Activated CD8-positive, alpha-beta T cell treated with anti-CD3 and anti-CD28 coated beads for 36 hours (primary cell): ENCODE measurements at regions not wholly inside any gene's neighbourhood (a gene's known extent, or its start where the extent isn't known, plus 50 kb on each side); places are given as distances from the start of the nearest gene placed in this dataset.

Source experiments
- ATAC-seq: fragments of 200-7000 bp; cut with Tn5 transposase; one replicate; pipeline ENCODE4 v1.10.0; 2021; ENCODE audit warnings: mild to moderate bottlenecking, moderate library complexity
- CTCF ChIA-PET: fragments of 350-600 bp; sonication (Branson Sonifier 250); formaldehyde crosslinking; loops from one replicate; lab custom pipeline; 2021; ENCODE audit warnings: antibody characterized with exemption; lab: Charles Lee
- POLR2A ChIA-PET: fragments of 350-600 bp; sonication (Branson Sonifier 250); formaldehyde crosslinking; loops from one replicate; lab custom pipeline; 2021; ENCODE audit warnings: antibody characterized with exemption; lab: Charles Lee
- DNase-seq: peaks from one replicate; pipeline ENCODE4 v3.0.0-alpha.2; 2020
- H3K27ac Mint-ChIP-seq: one replicate; pipeline ENCODE4 v1.8.0; 2021; ENCODE audit warnings: mild to moderate bottlenecking, mixed read lengths
- H3K27me3 Mint-ChIP-seq: one replicate; pipeline ENCODE4 v1.8.0; 2021; ENCODE audit warnings: mixed read lengths
- H3K36me3 Mint-ChIP-seq: one replicate; pipeline ENCODE4 v1.8.0; 2021; ENCODE audit warnings: low read depth, mixed read lengths
- H3K4me1 Mint-ChIP-seq: one replicate; pipeline ENCODE4 v1.8.0; 2021; ENCODE audit warnings: low read depth, mixed read lengths
- H3K4me3 Mint-ChIP-seq: one replicate; pipeline ENCODE4 v1.8.0; 2021; ENCODE audit warnings: mild to moderate bottlenecking, moderate library complexity, mixed read lengths
- H3K9me3 Mint-ChIP-seq: one replicate; pipeline ENCODE4 v1.8.0; 2021; ENCODE audit warnings: mixed read lengths
- intact Hi-C: fragments of 100-400 bp; cut with micrococcal nuclease; formaldehyde crosslinking; loops from one replicate; pipeline ENCODE4 v1.10.0; 2022
- TF ChIP-seq, protein P1 (sequence below): fragments of 200-600 bp; IDR thresholded peaks from one replicate; pipeline ENCODE4 v1.8.0; 2022; ENCODE audit warnings: antibody characterized with exemption, mild to moderate bottlenecking

DNA sequence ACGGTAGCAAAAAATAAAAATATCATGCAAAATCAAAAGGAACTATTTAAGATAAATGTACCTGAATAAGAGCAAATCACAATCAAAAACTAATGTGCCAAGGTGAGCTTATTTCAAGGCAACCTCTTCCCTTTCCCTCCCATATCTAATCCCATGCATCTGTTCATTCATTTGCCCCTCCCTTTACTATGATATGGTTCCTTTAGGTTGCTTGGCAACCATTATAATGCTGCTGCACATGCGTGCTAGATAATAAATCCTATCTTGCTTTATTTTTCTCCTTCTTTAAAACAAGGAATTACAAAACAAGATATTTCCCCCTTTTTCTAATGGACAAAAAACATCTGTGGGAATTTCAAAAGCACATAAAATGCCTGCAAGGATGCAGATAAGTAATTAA, 318.2 kb upstream of the POU3F2 start:
- Mint-ChIP-seq H3K27me3 (peaks cover 1% of the 10 kb centered on the region), H3K4me3 (no peak overlapping the region), H3K4me1 (no peaks in the 10 kb centered on the region), H3K27ac (no peak overlapping the region), H3K9me3 (peaks cover 2% of the 10 kb centered on the region), H3K36me3 (no peaks in the 10 kb centered on the region)
- DNase-seq (no peak), ATAC-seq (no peak)
- ChIA-PET POLR2A (no interaction called here), CTCF (no interaction called here)
- TF ChIP-seq, protein P1, sequence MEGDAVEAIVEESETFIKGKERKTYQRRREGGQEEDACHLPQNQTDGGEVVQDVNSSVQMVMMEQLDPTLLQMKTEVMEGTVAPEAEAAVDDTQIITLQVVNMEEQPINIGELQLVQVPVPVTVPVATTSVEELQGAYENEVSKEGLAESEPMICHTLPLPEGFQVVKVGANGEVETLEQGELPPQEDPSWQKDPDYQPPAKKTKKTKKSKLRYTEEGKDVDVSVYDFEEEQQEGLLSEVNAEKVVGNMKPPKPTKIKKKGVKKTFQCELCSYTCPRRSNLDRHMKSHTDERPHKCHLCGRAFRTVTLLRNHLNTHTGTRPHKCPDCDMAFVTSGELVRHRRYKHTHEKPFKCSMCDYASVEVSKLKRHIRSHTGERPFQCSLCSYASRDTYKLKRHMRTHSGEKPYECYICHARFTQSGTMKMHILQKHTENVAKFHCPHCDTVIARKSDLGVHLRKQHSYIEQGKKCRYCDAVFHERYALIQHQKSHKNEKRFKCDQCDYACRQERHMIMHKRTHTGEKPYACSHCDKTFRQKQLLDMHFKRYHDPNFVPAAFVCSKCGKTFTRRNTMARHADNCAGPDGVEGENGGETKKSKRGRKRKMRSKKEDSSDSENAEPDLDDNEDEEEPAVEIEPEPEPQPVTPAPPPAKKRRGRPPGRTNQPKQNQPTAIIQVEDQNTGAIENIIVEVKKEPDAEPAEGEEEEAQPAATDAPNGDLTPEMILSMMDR: no peak
- intact Hi-C loops: no loop called here

- ChIA-PET CTCF (no interaction called here), POLR2A (no interaction called here)
- Mint-ChIP-seq H3K36me3 (no peaks in the 10 kb centered on the region), H3K4me1 (no peaks in the 10 kb centered on the region), H3K9me3 (peaks cover 2% of the 10 kb centered on the region), H3K27me3 (peaks cover 1% of the 10 kb centered on the region), H3K4me3 (no peak overlapping the region), H3K27ac (no peak overlapping the region)
- ATAC-seq (no peak), DNase-seq (no peak)
- TF ChIP-seq, protein P1: no peak
- intact Hi-C loops: no loop called here
Measured at GRCh38 chr6:98516866-98517265, 317.5 kb upstream of the POU3F2 start.

DNA sequence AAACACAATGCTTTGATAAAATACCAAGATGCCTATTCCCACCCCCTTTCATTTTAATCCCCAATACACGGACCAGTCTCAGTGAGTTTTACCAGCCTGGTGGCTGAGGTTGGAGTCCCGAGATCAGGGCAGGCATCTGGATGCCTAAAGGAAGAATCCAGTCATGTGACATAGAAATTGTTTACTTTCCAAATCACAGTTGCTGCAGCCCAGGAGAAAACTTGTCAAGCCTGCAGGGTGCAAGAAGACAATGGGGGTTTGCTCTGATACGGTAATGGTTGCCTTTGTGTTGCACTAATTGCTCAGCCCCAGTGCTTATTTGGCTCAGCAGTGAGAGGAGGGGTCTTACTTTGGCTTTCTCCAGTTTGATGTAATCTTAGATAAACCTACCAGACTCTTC, 308.5 kb upstream of the POU3F2 start:
- H3K9me3 Mint-ChIP-seq: no peaks in the 10 kb centered on the region

DNA sequence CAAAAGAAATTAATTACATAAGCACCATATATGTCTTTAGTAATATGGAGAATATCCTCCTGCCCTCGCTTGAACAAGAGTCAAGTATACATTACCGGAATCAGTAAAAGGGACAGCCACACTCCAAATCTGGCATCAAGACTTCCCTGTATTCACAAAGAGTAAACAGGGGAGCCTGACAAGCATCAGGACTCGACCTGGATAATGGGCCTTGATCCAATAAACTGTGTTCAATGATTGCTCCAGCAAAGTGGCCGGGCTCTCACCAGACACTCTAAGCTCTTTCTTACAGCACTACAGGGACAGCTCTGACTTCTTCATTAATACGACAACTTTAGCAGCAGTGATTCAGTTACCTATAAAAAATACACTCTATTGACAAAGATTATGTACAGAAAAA, 307.9 kb upstream of the POU3F2 start:
- POLR2A ChIA-PET: no interaction called here
- no peak overlapping the region for H3K4me3 Mint-ChIP-seq
- ATAC-seq (no peak), DNase-seq (no peak)
- no peak overlapping the region for H3K27ac Mint-ChIP-seq
- H3K9me3 Mint-ChIP-seq: no peaks in the 10 kb centered on the region
- H3K27me3 Mint-ChIP-seq: no peaks in the 10 kb centered on the region
- TF ChIP-seq, protein P1: no peak
- H3K36me3 Mint-ChIP-seq: no peaks in the 10 kb centered on the region
- H3K4me1 Mint-ChIP-seq: no peaks in the 10 kb centered on the region
- intact Hi-C loops: no loop called here
- CTCF ChIA-PET: no interaction called here

More for the DNA sequence above, 308.5 kb upstream of the POU3F2 start:
- Mint-ChIP-seq H3K4me3 (no peak overlapping the region), H3K27ac (no peak overlapping the region), H3K4me1 (no peaks in the 10 kb centered on the region), H3K27me3 (no peaks in the 10 kb centered on the region), H3K36me3 (no peaks in the 10 kb centered on the region)
- no peak for DNase-seq
- TF ChIP-seq, protein P1: no peak
- intact Hi-C loops: no loop called here
- ChIA-PET CTCF (no interaction called here), POLR2A (no interaction called here)
- ATAC-seq: no peak

DNA sequence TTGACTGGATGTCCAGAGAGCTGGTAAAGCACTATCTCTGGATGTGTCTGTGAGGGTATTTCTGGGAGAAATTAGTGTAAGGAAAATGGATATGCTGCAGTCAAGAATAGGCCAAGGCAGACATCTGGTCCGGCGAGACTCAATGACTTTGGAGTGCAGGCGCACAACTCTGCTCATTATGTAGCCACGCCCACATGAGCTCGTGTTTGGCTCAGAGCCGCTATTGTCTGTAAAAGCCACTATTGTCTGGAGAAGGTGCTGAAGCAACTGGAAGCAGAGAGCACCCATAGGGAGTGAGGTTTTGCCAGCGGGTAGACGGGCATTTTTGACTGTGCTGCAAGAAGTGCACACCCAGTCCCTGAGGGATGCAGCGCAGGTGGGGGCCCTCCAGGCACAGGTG, 305.0 kb upstream of the POU3F2 start:
- CTCF ChIA-PET: no interaction called here
- Mint-ChIP-seq H3K36me3 (no peaks in the 10 kb centered on the region), H3K27ac (no peak overlapping the region), H3K4me1 (no peaks in the 10 kb centered on the region), H3K4me3 (no peak overlapping the region), H3K27me3 (no peaks in the 10 kb centered on the region), H3K9me3 (no peaks in the 10 kb centered on the region)
- TF ChIP-seq, protein P1: no peak
- intact Hi-C loops: no loop called here
- DNase-seq (no peak), ATAC-seq (no peak)
- POLR2A ChIA-PET: interaction anchor here (0.6 kb wide), 1 partner anchor 705 kb away, joined by 3 read pairs; no protein-coding TSS in a partner anchor
